Esophagus squamous epithelium (tissue), 4 donors: ENCODE measurements at regions not wholly inside any gene's neighbourhood (a gene's known extent, or its start where the extent isn't known, plus 50 kb on each side); places are given as distances from the start of the nearest gene placed in this dataset.

Source experiments
- POLR2A ChIP-seq, 4 donors: fragments of 450-650 bp; IDR thresholded peaks; one replicate each; pipeline ENCODE4 v1.6.1; 2017; ENCODE audit warnings: antibody characterized with exemption in 4 of 4, mild to moderate bottlenecking in 4 of 4, moderate library complexity in 3 of 4
- TF ChIP-seq, protein P1 (sequence below), 6 experiments: fragments of 450-650 bp in 4 of 6; fragments of 200-600 bp in 2 of 6; sonication (generic) in 2 of 6; IDR thresholded peaks; one replicate each; pipeline ENCODE4 v1.5.1; 2016 to 2019; ENCODE audit warnings: antibody characterized with exemption in 6 of 6, mild to moderate bottlenecking in 4 of 6, moderate library complexity in 4 of 6

- TF ChIP-seq, protein P1, sequence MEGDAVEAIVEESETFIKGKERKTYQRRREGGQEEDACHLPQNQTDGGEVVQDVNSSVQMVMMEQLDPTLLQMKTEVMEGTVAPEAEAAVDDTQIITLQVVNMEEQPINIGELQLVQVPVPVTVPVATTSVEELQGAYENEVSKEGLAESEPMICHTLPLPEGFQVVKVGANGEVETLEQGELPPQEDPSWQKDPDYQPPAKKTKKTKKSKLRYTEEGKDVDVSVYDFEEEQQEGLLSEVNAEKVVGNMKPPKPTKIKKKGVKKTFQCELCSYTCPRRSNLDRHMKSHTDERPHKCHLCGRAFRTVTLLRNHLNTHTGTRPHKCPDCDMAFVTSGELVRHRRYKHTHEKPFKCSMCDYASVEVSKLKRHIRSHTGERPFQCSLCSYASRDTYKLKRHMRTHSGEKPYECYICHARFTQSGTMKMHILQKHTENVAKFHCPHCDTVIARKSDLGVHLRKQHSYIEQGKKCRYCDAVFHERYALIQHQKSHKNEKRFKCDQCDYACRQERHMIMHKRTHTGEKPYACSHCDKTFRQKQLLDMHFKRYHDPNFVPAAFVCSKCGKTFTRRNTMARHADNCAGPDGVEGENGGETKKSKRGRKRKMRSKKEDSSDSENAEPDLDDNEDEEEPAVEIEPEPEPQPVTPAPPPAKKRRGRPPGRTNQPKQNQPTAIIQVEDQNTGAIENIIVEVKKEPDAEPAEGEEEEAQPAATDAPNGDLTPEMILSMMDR (IDR thresholded peaks at IDR 0.05) = no peak
- TF ChIP-seq POLR2A (IDR thresholded peaks at IDR 0.05) = no peak
Observed at GRCh38 chr5:120985526-120985925, 521.4 kb downstream of the PRR16 start.
